GM12878 (cell line): ENCODE measurements at regions not wholly inside any gene's neighbourhood (a gene's known extent, or its start where the extent isn't known, plus 50 kb on each side); places are given as distances from the start of the nearest gene placed in this dataset.

Source experiments
- ATAC-seq: fragments of 200-7000 bp; cut with Tn5 transposase; 3 replicates; pipeline ENCODE4 v1.9.1; 2020; ENCODE audit warnings: mild to moderate bottlenecking, moderate library complexity
- BruUV-seq: library from RNA; stranded (reverse); fragments of 400-500 nt; replicated peaks from 2 replicates; lab custom pipeline; 2021; lab: Mats Ljungman, UMichigan
- CTCF ChIA-PET: fragments of 300-600 bp; sonication (Branson Sonifier 250); formaldehyde crosslinking; extraction: SDS; loops from one replicate; lab custom pipeline; 2021; ENCODE audit warnings: inconsistent platforms; lab: Yijun Ruan, JAX
- POLR2A ChIA-PET: fragments of 350-600 bp; formaldehyde crosslinking; extraction: SDS; loops from one replicate; lab custom pipeline; 2021; ENCODE audit warnings: inconsistent platforms; lab: Charles Lee
- RAD21 ChIA-PET: fragments of 300-600 bp; sonication (Branson Sonifier 250); formaldehyde crosslinking; loops from one replicate; lab custom pipeline; 2023; ENCODE audit warnings: antibody characterized with exemption; ENCODE audit not compliant: unreplicated experiment; lab: Charles Lee
- SMC1A ChIA-PET: fragments of 300-600 bp; sonication (Branson Sonifier 250); formaldehyde crosslinking; loops from one replicate; lab custom pipeline; 2023; ENCODE audit not compliant: unreplicated experiment, uncharacterized antibody; lab: Charles Lee
- DNase-seq: peaks from one replicate; pipeline ENCODE4 v3.0.0-alpha.2; 2011; ENCODE audit warnings: low read depth, low spot score
- FAIRE-seq: peaks from 3 replicates; lab custom pipeline; 2011; peaks lifted over from hg19 to GRCh38; lab: Jason Lieb, UNC
- H2AFZ ChIP-seq: 2 replicates; pipeline ENCODE4 v1.6.0; 2011; ENCODE audit warnings: low read depth, low read length, control low read depth; ENCODE audit not compliant: control insufficient read depth
- H3K27ac ChIP-seq: 2 replicates; pipeline ENCODE4 v1.5.1; 2011; ENCODE audit warnings: control low read depth; ENCODE audit not compliant: control insufficient read depth, insufficient read depth
- H3K27me3 ChIP-seq, 2 experiments: replicated peaks in 1 of 2; 2 replicates each; pipeline versions ENCODE4 v1.6.0 to v1.6.1; 2011; ENCODE audit warnings: low read length in 1 of 2; ENCODE audit not compliant: control insufficient read depth in 2 of 2, insufficient read depth in 2 of 2
- H3K36me3 ChIP-seq, 2 experiments: 2 replicates each; pipeline ENCODE4 v1.5.1; 2011; ENCODE audit warnings: low read length in 1 of 2; ENCODE audit not compliant: control insufficient read depth in 2 of 2, insufficient read depth in 2 of 2
- H3K4me1 ChIP-seq: 2 replicates; pipeline ENCODE4 v1.6.1; 2011; ENCODE audit warnings: mild to moderate bottlenecking, low read length, moderate library complexity, mixed read lengths; ENCODE audit not compliant: control insufficient read depth, insufficient read depth
- H3K4me2 ChIP-seq: 2 replicates; pipeline ENCODE4 v1.6.0; 2011; ENCODE audit warnings: control low read depth; ENCODE audit not compliant: control insufficient read depth, insufficient read depth
- H3K4me3 ChIP-seq: fragments of 200-600 bp; sonication (generic); 2 replicates; pipeline ENCODE4 v1.5.1; 2016
- H3K79me2 ChIP-seq: 2 replicates; pipeline ENCODE4 v1.6.0; 2011; ENCODE audit warnings: low read length; ENCODE audit not compliant: control insufficient read depth, insufficient read depth
- H3K9ac ChIP-seq: 2 replicates; pipeline ENCODE4 v1.8.0; 2011; ENCODE audit warnings: low read length, control low read depth, mixed read lengths; ENCODE audit not compliant: control insufficient read depth, insufficient read depth
- H3K9me3 ChIP-seq: replicated peaks from 3 replicates; pipeline ENCODE4 v1.5.1; 2011; ENCODE audit warnings: mild to moderate bottlenecking, low read length; ENCODE audit not compliant: control insufficient read depth, insufficient read depth
- H4K20me1 ChIP-seq: 2 replicates; pipeline ENCODE4 v1.6.0; 2011; ENCODE audit not compliant: control insufficient read depth, insufficient read depth
- ATF2 ChIP-seq: IDR thresholded peaks from 2 replicates; pipeline ENCODE4 v1.6.1; 2012; ENCODE audit warnings: low read length, inconsistent platforms
- CHD1 ChIP-seq: IDR thresholded peaks from 2 replicates; pipeline ENCODE4 v1.6.1; 2012; ENCODE audit warnings: low read depth, low read length, improper control_type of control experiment
- CREM ChIP-seq: IDR thresholded peaks from 2 replicates; pipeline ENCODE4 v1.6.1; 2014; ENCODE audit warnings: antibody characterized with exemption, low read depth
- CUX1 ChIP-seq: IDR thresholded peaks from 2 replicates; pipeline ENCODE4 v1.6.1; 2012; ENCODE audit warnings: improper control_type of control experiment, low read depth, low read length; ENCODE audit not compliant: insufficient replicate concordance
- HDAC2 ChIP-seq: fragments of 200-600 bp; sonication (generic); IDR thresholded peaks from 2 replicates; pipeline ENCODE4 v1.6.1; 2017
- NR2C1 ChIP-seq: fragments of 450-650 bp; IDR thresholded peaks from 2 replicates; pipeline ENCODE4 v1.6.1; 2017; ENCODE audit warnings: antibody characterized with exemption, mild to moderate bottlenecking, moderate library complexity
- NR2C2 ChIP-seq: IDR thresholded peaks from 2 replicates; pipeline ENCODE4 v1.6.1; 2011; ENCODE audit warnings: borderline replicate concordance, low read depth; ENCODE audit not compliant: control insufficient read depth, insufficient read length
- POLR2AphosphoS2 ChIP-seq: IDR thresholded peaks from 2 replicates; pipeline ENCODE4 v1.6.1; 2011; ENCODE audit warnings: low read depth, mild to moderate bottlenecking, low read length, improper control_type of control experiment, moderate library complexity
- SKIL ChIP-seq: fragments of 450-650 bp; IDR thresholded peaks from 2 replicates; pipeline ENCODE4 v1.6.1; 2017; ENCODE audit warnings: mild to moderate bottlenecking, low read depth, inconsistent platforms; ENCODE audit not compliant: poor library complexity, severe bottlenecking
- TAF1 ChIP-seq: IDR thresholded peaks from 2 replicates; pipeline ENCODE4 v1.6.1; 2011; ENCODE audit warnings: mild to moderate bottlenecking, low read depth, low read length, borderline replicate concordance
- ZBTB11 ChIP-seq: fragments of 450-650 bp; formaldehyde crosslinking; IDR thresholded peaks from 2 replicates; pipeline ENCODE4 v1.5.0; 2022; ENCODE audit warnings: mild to moderate bottlenecking, missing genetic modification characterization
- WGBS: methylation state at CpG from one replicate; pipeline ENCODE4 v1.1.6; 2016; ENCODE audit warnings: low lambda C conversion rate; ENCODE audit not compliant: insufficient replicate concordance, insufficient coverage; ENCODE audit errors: missing lambda C conversion rate; 5-methylcytosine and 5-hydroxymethylcytosine counted together
- in situ Hi-C: fragments of 300-500 bp; cut with MboI; formaldehyde crosslinking; loops from 9 replicates; pipeline ENCODE4 v1.14.3; 2018; ENCODE audit warnings: mixed read lengths
- intact Hi-C: fragments of 100-400 bp; cut with micrococcal nuclease; formaldehyde crosslinking; loops from one replicate; pipeline ENCODE4 v1.14.2; 2022; ENCODE audit not compliant: unreplicated experiment

GRCh38 chr13:107141767-107142166, 573.8 kb upstream of the ARGLU1 start (continued):
- TF ChIP-seq ZBTB11 (CRISPR knock-in tag) = no peak
- no peak for TF ChIP-seq NR2C1
- no peak for TF ChIP-seq POLR2AphosphoS2

- no peak for ATAC-seq
- H3K79me2 ChIP-seq = no peaks in the 10 kb centered on the region
- ChIA-PET RAD21 (no interaction called here), CTCF (no interaction called here), POLR2A (no interaction called here), SMC1A (interaction anchor here (0.6 kb wide), 1 partner anchor 248 kb away, joined by 3 read pairs; no protein-coding TSS in a partner anchor)
- H3K4me2 ChIP-seq = no peak overlapping the region
- H3K36me3 ChIP-seq = no peaks in the 10 kb centered on the region
- BruUV-seq = no TSS peak
- H3K27me3 ChIP-seq = no peaks in the 10 kb centered on the region
- no peak for FAIRE-seq
- H3K4me3 ChIP-seq = no peak overlapping the region
- no peaks in the 10 kb centered on the region for H3K4me1 ChIP-seq
- intact Hi-C loops (no loop called here), in situ Hi-C loops (no loop called here)
- no peak overlapping the region for H3K27ac ChIP-seq
- no peaks in the 10 kb centered on the region for H4K20me1 ChIP-seq
- no peak overlapping the region for H3K9ac ChIP-seq
- no peaks in the 10 kb centered on the region for H3K9me3 ChIP-seq
- WGBS = 0% methylated on average over 1 of the region's 1 CpG
- no peak overlapping the region for H2AFZ ChIP-seq
- no peak for DNase-seq
- TF ChIP-seq HDAC2 (no peak), TAF1 (no peak), ATF2 (no peak), CREM (no peak), NR2C2 (no peak), CUX1 (no peak), CHD1 (no peak), SKIL (no peak)
Observed at GRCh38 chr13:107139006-107139405, 571.1 kb upstream of the ARGLU1 start.
